WERI-Rb-1 (cell line): ENCODE measurements at regions not wholly inside any gene's neighbourhood (a gene's known extent, or its start where the extent isn't known, plus 50 kb on each side); places are given as distances from the start of the nearest gene placed in this dataset.

Source experiments
- DNase-seq: peaks from one replicate; pipeline ENCODE4 v3.0.0-alpha.2; 2020
- H3K27ac ChIP-seq: fragments of 250-450 bp; sonication (Bioruptor Pico); 2 replicates; pipeline ENCODE4 v1.5.1; 2020; ENCODE audit warnings: mild to moderate bottlenecking, moderate library complexity
- H3K27me3 ChIP-seq: fragments of 250-450 bp; sonication (Bioruptor Pico); 2 replicates; pipeline ENCODE4 v1.5.1; 2021; ENCODE audit warnings: mild to moderate bottlenecking, low read depth, moderate library complexity; ENCODE audit not compliant: insufficient read depth, severe bottlenecking
- H3K36me3 ChIP-seq: fragments of 250-450 bp; sonication (Bioruptor Pico); 2 replicates; pipeline ENCODE4 v1.5.1; 2020; ENCODE audit warnings: mild to moderate bottlenecking, moderate library complexity
- H3K4me3 ChIP-seq: 2 replicates; pipeline ENCODE4 v1.5.1; 2011; ENCODE audit warnings: low read depth, mild to moderate bottlenecking, control low read depth, low read length
- H3K9me3 ChIP-seq: fragments of 250-450 bp; sonication (Bioruptor Pico); 2 replicates; pipeline ENCODE4 v1.5.1; 2021; ENCODE audit warnings: mild to moderate bottlenecking, moderate library complexity; ENCODE audit not compliant: severe bottlenecking
- TF ChIP-seq, protein P1 (sequence below): IDR thresholded peaks from 2 replicates; pipeline ENCODE4 v1.5.1; 2011; ENCODE audit warnings: low read depth, mild to moderate bottlenecking, control low read depth, inconsistent platforms, low read length

- Histone ChIP-seq H3K36me3 (no peaks in the 10 kb centered on the region), H3K27ac (no peak overlapping the region), H3K4me3 (no peak overlapping the region), H3K27me3 (no peaks in the 10 kb centered on the region), H3K9me3 (peaks cover 10% of the 10 kb centered on the region)
- no peak for DNase-seq
- TF ChIP-seq, protein P1, sequence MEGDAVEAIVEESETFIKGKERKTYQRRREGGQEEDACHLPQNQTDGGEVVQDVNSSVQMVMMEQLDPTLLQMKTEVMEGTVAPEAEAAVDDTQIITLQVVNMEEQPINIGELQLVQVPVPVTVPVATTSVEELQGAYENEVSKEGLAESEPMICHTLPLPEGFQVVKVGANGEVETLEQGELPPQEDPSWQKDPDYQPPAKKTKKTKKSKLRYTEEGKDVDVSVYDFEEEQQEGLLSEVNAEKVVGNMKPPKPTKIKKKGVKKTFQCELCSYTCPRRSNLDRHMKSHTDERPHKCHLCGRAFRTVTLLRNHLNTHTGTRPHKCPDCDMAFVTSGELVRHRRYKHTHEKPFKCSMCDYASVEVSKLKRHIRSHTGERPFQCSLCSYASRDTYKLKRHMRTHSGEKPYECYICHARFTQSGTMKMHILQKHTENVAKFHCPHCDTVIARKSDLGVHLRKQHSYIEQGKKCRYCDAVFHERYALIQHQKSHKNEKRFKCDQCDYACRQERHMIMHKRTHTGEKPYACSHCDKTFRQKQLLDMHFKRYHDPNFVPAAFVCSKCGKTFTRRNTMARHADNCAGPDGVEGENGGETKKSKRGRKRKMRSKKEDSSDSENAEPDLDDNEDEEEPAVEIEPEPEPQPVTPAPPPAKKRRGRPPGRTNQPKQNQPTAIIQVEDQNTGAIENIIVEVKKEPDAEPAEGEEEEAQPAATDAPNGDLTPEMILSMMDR, result no peak
Observed at GRCh38 chr22:47817380-47817779, 1054.9 kb downstream of the TBC1D22A start.

GRCh38 chr22:47816863-47817210 is 1054.4 kb downstream of the TBC1D22A start:
- H3K27me3 ChIP-seq, result no peaks in the 10 kb centered on the region
- H3K36me3 ChIP-seq, result no peaks in the 10 kb centered on the region
- DNase-seq, result no peak
- H3K27ac ChIP-seq, result no peak overlapping the region
- no peak overlapping the region for H3K4me3 ChIP-seq
- TF ChIP-seq, protein P1, result no peak
- peaks cover 10% of the 10 kb centered on the region for H3K9me3 ChIP-seq

- no peak overlapping the region for H3K4me3 ChIP-seq
- no peak for DNase-seq
- H3K27me3 ChIP-seq, result no peaks in the 10 kb centered on the region
- no peaks in the 10 kb centered on the region for H3K36me3 ChIP-seq
- no peak overlapping the region for H3K27ac ChIP-seq
- TF ChIP-seq, protein P1, result no peak
- peaks cover 10% of the 10 kb centered on the region for H3K9me3 ChIP-seq
Observed at GRCh38 chr22:47816121-47816862, 1053.8 kb downstream of the TBC1D22A start.

GRCh38 chr22:47814474-47814873 is 1052.0 kb downstream of the TBC1D22A start:
- no peak overlapping the region for H3K4me3 ChIP-seq
- DNase-seq, result no peak
- H3K27ac ChIP-seq, result no peak overlapping the region
- H3K9me3 ChIP-seq, result peaks cover 10% of the 10 kb centered on the region
- TF ChIP-seq, protein P1, result no peak
- no peaks in the 10 kb centered on the region for H3K36me3 ChIP-seq
- H3K27me3 ChIP-seq, result no peaks in the 10 kb centered on the region

DNA sequence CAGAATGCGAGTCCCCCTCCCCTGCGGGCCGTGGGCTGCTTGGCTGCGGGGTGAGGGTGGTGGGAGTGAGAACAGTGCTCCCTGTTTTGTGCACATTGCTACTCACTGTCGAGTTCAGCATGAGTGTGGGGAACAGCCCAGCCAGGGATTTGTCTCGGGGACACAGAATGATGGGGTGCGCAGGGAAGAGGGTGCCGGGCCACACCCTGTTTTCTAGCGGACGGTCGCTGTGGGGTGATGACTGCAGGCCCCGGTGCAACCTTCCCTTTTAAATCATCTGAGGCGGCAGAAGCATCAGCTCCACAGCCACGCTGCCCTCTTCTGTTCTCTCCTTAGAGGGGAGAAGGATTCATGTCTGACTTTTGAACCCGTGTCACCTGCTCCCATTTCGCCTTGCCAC is 1051.2 kb downstream of the TBC1D22A start:
- DNase-seq, result no peak
- peaks cover 10% of the 10 kb centered on the region for H3K9me3 ChIP-seq
- H3K27ac ChIP-seq, result no peak overlapping the region
- H3K4me3 ChIP-seq, result no peak overlapping the region
- H3K27me3 ChIP-seq, result no peaks in the 10 kb centered on the region
- TF ChIP-seq, protein P1, result no peak
- no peaks in the 10 kb centered on the region for H3K36me3 ChIP-seq

DNA sequence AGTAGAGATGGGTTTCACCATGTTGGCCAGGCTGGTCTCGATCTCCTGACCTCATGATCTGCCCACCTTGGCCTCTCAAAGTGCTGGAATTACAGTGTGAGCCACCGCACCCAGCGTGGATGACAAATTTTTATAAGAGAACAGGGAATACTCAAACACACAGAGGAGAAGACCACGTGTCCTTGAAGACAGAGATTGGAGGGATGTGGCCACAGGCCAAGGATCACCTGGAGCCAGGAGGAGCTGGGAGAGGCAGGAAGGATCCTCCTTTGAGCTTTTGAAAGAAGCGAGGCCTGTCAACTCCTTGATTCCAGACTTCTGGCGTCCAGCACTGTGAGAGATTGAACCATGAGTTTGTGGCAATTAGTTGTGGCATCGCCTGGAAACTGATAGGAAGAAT is 1049.5 kb downstream of the TBC1D22A start:
- Histone ChIP-seq H3K27ac (no peak overlapping the region), H3K4me3 (no peak overlapping the region), H3K9me3 (no peaks in the 10 kb centered on the region), H3K36me3 (no peaks in the 10 kb centered on the region), H3K27me3 (no peaks in the 10 kb centered on the region)
- TF ChIP-seq, protein P1, result no peak
- DNase-seq, result no peak
